ENCODE measurements at regions not wholly inside any gene's neighbourhood (a gene's known extent, or its start where the extent isn't known, plus 50 kb on each side); places are given as distances from the start of the nearest gene placed in this dataset.

DNA sequence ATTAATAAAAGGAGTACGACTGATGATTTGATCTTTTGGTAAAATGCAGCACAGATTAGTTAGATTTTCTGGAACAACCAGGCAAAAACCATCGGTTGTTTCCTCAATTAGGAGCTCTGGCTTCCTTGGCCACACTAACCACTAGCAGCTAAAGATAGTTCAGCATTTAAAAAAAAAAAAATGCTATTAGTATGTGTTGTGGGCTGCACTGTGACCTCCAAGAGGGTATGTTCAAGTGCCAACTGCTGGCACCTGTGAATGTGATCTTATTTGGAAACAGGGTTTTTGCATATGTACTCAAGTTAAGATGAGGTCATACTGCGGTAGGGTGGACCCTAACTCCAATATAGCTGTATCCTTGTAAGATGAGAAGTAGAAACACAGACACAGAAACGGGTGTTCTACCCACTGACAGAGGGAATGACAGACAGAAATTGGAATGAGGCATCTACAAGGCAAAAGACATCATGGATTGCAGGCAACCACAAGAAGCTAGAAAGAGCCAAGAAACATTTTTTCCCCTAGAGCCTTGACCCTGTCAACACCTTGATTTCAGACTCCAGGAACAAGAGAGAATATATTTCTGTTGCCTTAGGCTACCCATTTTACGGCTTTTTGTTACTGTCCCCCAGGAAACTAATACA is 534.6 kb upstream of the ROBO2 start:
- TF ChIP-seq POLR2AphosphoS5 (IDR thresholded peaks at IDR 0.05; ENCODE audit: low read depth, low read length), result no peak
- TF ChIP-seq POLR2A (IDR thresholded peaks at IDR 0.05; ENCODE audit: low read depth, low read length), result no peak
- TF ChIP-seq TAF1 (IDR thresholded peaks at IDR 0.05; ENCODE audit: low read depth, low read length), result no peak
- no peak for TF ChIP-seq SPI1 (IDR thresholded peaks at IDR 0.05; ENCODE audit: low read depth, low read length)
- TF ChIP-seq POU2F2 (IDR thresholded peaks at IDR 0.05; ENCODE audit: low read depth, low read length), result no peak
